Gastroesophageal sphincter (tissue), 3 donors: ENCODE measurements at regions not wholly inside any gene's neighbourhood (a gene's known extent, or its start where the extent isn't known, plus 50 kb on each side); places are given as distances from the start of the nearest gene placed in this dataset.

Source experiments
- EP300 ChIP-seq: sonication (generic); formaldehyde crosslinking; IDR thresholded peaks from one replicate; pipeline ENCODE4 v1.6.1; 2017; ENCODE audit warnings: antibody characterized with exemption, mild to moderate bottlenecking
- POLR2A ChIP-seq, 2 donors: fragments of 450-650 bp; IDR thresholded peaks; one replicate each; pipeline ENCODE4 v1.6.1; 2017; ENCODE audit warnings: antibody characterized with exemption in 2 of 2, mild to moderate bottlenecking in 2 of 2, moderate library complexity in 1 of 2
- POLR2AphosphoS5 ChIP-seq: sonication (generic); formaldehyde crosslinking; IDR thresholded peaks from one replicate; pipeline ENCODE4 v1.6.1; 2017; ENCODE audit warnings: antibody characterized with exemption
- TF ChIP-seq, protein P1 (sequence below), 4 experiments: fragments of 200-600 bp in 2 of 4; fragments of 450-650 bp in 2 of 4; sonication (generic) in 1 of 4; IDR thresholded peaks; one replicate each; pipeline ENCODE4 v1.5.1; 2017 to 2019; ENCODE audit warnings: antibody characterized with exemption in 4 of 4, mild to moderate bottlenecking in 2 of 4, moderate library complexity in 2 of 4

DNA sequence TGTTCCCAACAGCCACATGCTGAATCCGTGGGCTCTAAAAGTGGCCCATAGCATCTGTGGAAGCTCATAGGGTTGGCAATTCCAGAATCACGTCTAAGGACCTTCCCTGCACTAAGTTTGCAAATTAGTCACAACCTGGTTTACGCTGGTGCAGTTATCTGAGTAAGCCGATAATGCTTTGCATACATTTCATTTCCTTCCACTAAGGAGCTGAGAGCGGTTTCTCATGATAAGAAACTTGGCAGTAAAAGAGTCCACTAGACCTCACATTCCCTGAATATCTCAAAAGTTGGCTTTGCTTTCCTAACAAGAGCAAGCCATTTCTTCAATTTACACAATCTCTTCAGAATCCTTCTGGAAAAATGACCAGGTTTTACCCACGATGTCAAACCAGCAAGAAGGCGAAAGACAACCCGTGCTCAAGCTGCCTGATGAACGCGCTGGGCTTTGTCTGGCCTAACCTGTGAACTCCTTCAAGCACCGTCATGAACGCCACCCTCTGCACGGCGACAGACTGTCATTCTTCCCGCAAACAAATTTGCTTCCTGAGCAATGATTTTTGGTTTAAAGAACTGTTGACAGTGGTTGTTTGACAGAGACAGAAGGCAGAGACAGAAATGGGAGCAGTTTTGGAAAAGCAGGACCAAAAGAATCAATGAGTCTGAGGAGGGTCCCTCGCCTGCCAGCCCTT, 73.0 kb upstream of the COPS8 start:
- TF ChIP-seq, protein P1, sequence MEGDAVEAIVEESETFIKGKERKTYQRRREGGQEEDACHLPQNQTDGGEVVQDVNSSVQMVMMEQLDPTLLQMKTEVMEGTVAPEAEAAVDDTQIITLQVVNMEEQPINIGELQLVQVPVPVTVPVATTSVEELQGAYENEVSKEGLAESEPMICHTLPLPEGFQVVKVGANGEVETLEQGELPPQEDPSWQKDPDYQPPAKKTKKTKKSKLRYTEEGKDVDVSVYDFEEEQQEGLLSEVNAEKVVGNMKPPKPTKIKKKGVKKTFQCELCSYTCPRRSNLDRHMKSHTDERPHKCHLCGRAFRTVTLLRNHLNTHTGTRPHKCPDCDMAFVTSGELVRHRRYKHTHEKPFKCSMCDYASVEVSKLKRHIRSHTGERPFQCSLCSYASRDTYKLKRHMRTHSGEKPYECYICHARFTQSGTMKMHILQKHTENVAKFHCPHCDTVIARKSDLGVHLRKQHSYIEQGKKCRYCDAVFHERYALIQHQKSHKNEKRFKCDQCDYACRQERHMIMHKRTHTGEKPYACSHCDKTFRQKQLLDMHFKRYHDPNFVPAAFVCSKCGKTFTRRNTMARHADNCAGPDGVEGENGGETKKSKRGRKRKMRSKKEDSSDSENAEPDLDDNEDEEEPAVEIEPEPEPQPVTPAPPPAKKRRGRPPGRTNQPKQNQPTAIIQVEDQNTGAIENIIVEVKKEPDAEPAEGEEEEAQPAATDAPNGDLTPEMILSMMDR (IDR thresholded peaks at IDR 0.05): no peak
- no peak for TF ChIP-seq POLR2AphosphoS5
- no peak for TF ChIP-seq POLR2A (IDR thresholded peaks at IDR 0.05)
- TF ChIP-seq EP300: no peak
